ENCODE measurements at regions not wholly inside any gene's neighbourhood (a gene's known extent, or its start where the extent isn't known, plus 50 kb on each side); places are given as distances from the start of the nearest gene placed in this dataset.

DNA sequence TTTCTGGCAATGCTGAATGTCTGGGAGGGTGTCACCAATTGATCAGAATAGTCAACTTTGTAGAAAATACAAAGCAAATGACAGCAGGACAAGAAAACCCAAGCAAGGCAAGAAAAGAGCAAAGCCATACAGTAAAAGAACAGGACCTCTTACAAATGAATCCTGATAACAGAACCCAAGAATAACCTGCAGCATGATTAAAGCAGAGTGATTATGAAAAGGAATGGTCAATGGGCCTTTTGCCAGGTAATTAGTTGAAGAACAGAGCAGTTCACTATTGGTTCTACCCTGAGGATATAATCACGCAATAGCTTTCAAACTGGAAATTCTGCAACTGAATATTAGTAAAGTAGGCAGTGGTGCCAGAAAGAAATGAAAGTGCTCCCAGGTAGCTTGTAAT is 319.8 kb downstream of the FRK start:
- DNase-seq: no peak
- H3K9ac ChIP-seq (ENCODE audit: low read length): no peak overlapping the region
- H3K9me3 ChIP-seq (ENCODE audit: low read length): no peaks in the 10 kb centered on the region
- H3K4me1 ChIP-seq (ENCODE audit: low read length): no peaks in the 10 kb centered on the region
- H3K79me2 ChIP-seq (ENCODE audit: low read length): no peaks in the 10 kb centered on the region
- no peaks in the 10 kb centered on the region for H3K27me3 ChIP-seq (ENCODE audit: low read length)
- H3K4me2 ChIP-seq (ENCODE audit: low read depth, low read length, poor library complexity, severe bottlenecking): no peak overlapping the region
- H4K20me1 ChIP-seq (ENCODE audit: insufficient read depth, low read depth, low read length): no peaks in the 10 kb centered on the region
- no peak overlapping the region for H3K4me3 ChIP-seq (ENCODE audit: low read length)
- H3K9me2 ChIP-seq (replicated peaks; ENCODE audit: insufficient read depth, low read length): no peaks in the 10 kb centered on the region
- H2AFZ ChIP-seq (ENCODE audit: low read length): no peak overlapping the region
- H3K27ac ChIP-seq (ENCODE audit: low read length): no peak overlapping the region
- H3K36me3 ChIP-seq (ENCODE audit: insufficient read depth, low read length): no peaks in the 10 kb centered on the region

DNA sequence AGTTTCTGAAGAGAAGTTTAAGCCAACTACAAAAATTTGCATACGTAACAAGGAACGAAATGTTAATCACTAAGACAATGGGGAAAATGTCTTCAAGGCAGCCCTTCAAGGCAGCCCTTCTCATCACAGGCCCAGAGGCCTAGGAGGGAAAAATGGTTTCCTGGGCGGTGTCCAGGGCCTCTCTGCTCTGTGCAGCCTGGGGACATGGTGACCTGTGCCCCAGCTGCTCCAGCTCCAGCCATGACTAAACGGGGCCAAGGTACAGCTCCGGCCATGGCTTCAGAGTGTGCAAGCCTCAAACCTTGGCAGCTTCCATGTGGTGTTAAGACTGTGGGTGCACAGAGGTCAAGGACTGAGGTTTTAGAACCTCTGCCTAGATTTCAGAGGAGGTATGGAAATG is 325.1 kb downstream of the FRK start:
- DNase-seq: no peak
- Histone ChIP-seq H3K9me3 (ENCODE audit: low read length) (no peaks in the 10 kb centered on the region), H3K9me2 (replicated peaks; ENCODE audit: insufficient read depth, low read length) (no peaks in the 10 kb centered on the region), H3K79me2 (ENCODE audit: low read length) (no peaks in the 10 kb centered on the region), H3K4me3 (ENCODE audit: low read length) (no peak overlapping the region), H3K27ac (ENCODE audit: low read length) (no peak overlapping the region), H4K20me1 (ENCODE audit: insufficient read depth, low read depth, low read length) (no peaks in the 10 kb centered on the region), H3K4me1 (ENCODE audit: low read length) (no peaks in the 10 kb centered on the region), H3K9ac (ENCODE audit: low read length) (no peak overlapping the region), H2AFZ (ENCODE audit: low read length) (no peak overlapping the region), H3K36me3 (ENCODE audit: insufficient read depth, low read length) (no peaks in the 10 kb centered on the region), H3K27me3 (ENCODE audit: low read length) (no peaks in the 10 kb centered on the region), H3K4me2 (ENCODE audit: low read depth, low read length, poor library complexity, severe bottlenecking) (no peak overlapping the region)

DNA sequence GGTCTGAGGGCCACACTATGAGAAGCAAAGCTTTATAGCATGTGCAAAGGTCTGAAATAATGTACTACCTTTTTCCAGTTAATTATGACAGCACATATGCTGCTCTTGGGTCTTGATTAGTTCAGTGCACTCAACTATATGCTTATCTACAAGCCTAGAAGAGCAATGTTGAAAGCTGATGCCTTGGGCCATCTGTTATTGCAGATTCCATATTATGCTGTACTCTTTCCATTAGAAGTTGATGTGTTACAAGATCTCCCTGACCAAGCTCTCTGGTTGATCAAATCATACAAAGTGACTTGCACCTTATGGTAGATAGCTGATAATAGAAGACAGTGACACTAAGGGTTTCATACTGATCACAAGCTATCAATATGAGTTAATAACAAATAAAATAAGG is 327.3 kb downstream of the FRK start:
- Histone ChIP-seq H2AFZ (ENCODE audit: low read length) (no peak overlapping the region), H3K27ac (ENCODE audit: low read length) (no peak overlapping the region), H3K9ac (ENCODE audit: low read length) (no peak overlapping the region), H3K4me2 (ENCODE audit: low read depth, low read length, poor library complexity, severe bottlenecking) (no peak overlapping the region), H3K4me3 (ENCODE audit: low read length) (no peak overlapping the region), H3K79me2 (ENCODE audit: low read length) (no peaks in the 10 kb centered on the region), H3K36me3 (ENCODE audit: insufficient read depth, low read length) (no peaks in the 10 kb centered on the region), H4K20me1 (ENCODE audit: insufficient read depth, low read depth, low read length) (no peaks in the 10 kb centered on the region), H3K9me2 (replicated peaks; ENCODE audit: insufficient read depth, low read length) (no peaks in the 10 kb centered on the region), H3K9me3 (ENCODE audit: low read length) (no peaks in the 10 kb centered on the region), H3K4me1 (ENCODE audit: low read length) (no peaks in the 10 kb centered on the region), H3K27me3 (ENCODE audit: low read length) (no peaks in the 10 kb centered on the region)
- DNase-seq: no peak

DNA sequence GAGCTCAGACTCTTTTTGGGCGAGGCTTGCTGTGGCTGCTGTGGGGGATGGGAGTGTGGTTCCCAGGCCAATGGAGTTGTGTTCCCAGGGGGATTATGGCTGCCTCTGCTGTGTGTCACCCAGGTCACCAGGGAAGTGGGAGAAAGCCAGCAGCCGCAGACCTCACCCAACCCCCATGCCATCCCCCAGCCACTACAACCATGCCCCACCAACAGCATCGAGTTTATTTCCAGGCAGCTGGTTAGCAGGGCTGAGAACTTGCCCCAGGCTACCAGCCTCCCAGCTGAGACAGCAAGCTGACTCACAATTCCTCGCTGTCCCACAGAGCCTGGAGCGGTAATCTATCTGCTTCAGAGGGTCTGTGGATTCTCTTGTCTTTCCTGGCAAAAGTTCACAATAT is 331.7 kb downstream of the FRK start:
- Histone ChIP-seq H3K9ac (ENCODE audit: low read length) (no peak overlapping the region), H3K36me3 (ENCODE audit: insufficient read depth, low read length) (no peaks in the 10 kb centered on the region), H3K4me2 (ENCODE audit: low read depth, low read length, poor library complexity, severe bottlenecking) (no peak overlapping the region), H3K27ac (ENCODE audit: low read length) (no peak overlapping the region), H3K27me3 (ENCODE audit: low read length) (no peaks in the 10 kb centered on the region), H4K20me1 (ENCODE audit: insufficient read depth, low read depth, low read length) (no peaks in the 10 kb centered on the region), H3K9me2 (replicated peaks; ENCODE audit: insufficient read depth, low read length) (no peaks in the 10 kb centered on the region), H3K79me2 (ENCODE audit: low read length) (no peaks in the 10 kb centered on the region), H2AFZ (ENCODE audit: low read length) (no peak overlapping the region), H3K9me3 (ENCODE audit: low read length) (no peaks in the 10 kb centered on the region), H3K4me3 (ENCODE audit: low read length) (no peak overlapping the region), H3K4me1 (ENCODE audit: low read length) (no peaks in the 10 kb centered on the region)
- DNase-seq: no peak

DNA sequence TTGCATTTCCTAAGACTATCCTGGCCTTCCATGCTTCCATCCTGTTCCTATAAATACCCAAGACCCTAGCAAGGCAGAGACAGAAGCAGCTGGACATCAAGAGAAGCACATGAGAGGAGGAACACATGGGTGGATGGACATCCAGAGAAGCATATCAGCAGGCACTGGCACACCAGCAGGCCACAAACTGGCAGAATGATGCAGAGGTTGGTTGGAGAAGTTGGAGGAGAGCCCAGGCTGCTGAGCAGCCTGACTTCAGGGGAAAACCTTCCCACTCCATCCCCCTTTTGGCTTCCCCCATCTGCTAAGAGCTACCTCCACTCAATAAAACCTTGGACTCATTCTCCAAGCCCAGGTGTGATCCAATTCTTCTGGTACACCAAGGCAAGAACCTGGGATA is 332.5 kb downstream of the FRK start:
- Histone ChIP-seq H3K4me2 (ENCODE audit: low read depth, low read length, poor library complexity, severe bottlenecking) (no peak overlapping the region), H3K9me2 (replicated peaks; ENCODE audit: insufficient read depth, low read length) (no peaks in the 10 kb centered on the region), H3K27me3 (ENCODE audit: low read length) (no peaks in the 10 kb centered on the region), H2AFZ (ENCODE audit: low read length) (no peak overlapping the region), H3K4me1 (ENCODE audit: low read length) (no peaks in the 10 kb centered on the region), H4K20me1 (ENCODE audit: insufficient read depth, low read depth, low read length) (no peaks in the 10 kb centered on the region), H3K4me3 (ENCODE audit: low read length) (no peak overlapping the region), H3K9ac (ENCODE audit: low read length) (no peak overlapping the region), H3K9me3 (ENCODE audit: low read length) (no peaks in the 10 kb centered on the region), H3K36me3 (ENCODE audit: insufficient read depth, low read length) (no peaks in the 10 kb centered on the region), H3K79me2 (ENCODE audit: low read length) (no peaks in the 10 kb centered on the region), H3K27ac (ENCODE audit: low read length) (no peak overlapping the region)
- DNase-seq: no peak

DNA sequence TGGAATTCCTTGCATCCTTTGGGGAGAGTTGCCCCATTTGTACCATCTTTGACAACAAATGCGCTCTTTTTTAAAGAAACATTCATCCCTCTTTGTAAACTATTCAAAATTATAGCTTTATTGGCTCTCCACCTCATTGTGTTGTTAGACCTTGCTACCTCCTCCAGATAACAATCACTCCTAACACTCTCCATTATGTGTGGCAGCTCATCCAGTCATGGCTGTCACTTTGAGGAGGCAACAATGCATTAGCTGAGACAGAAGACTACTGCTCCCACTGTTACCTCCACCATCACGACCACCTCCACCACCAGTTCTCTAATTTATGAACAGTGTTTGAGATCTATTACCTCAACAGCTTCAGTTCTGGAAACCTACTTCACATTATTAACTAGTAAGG is 339.1 kb downstream of the FRK start:
- Histone ChIP-seq H3K4me3 (ENCODE audit: low read length) (no peak overlapping the region), H3K9me2 (replicated peaks; ENCODE audit: insufficient read depth, low read length) (no peaks in the 10 kb centered on the region), H2AFZ (ENCODE audit: low read length) (no peak overlapping the region), H3K9me3 (ENCODE audit: low read length) (no peaks in the 10 kb centered on the region), H3K4me1 (ENCODE audit: low read length) (no peaks in the 10 kb centered on the region), H3K27ac (ENCODE audit: low read length) (no peak overlapping the region), H4K20me1 (ENCODE audit: insufficient read depth, low read depth, low read length) (no peaks in the 10 kb centered on the region), H3K4me2 (ENCODE audit: low read depth, low read length, poor library complexity, severe bottlenecking) (no peak overlapping the region), H3K36me3 (ENCODE audit: insufficient read depth, low read length) (no peaks in the 10 kb centered on the region), H3K27me3 (ENCODE audit: low read length) (no peaks in the 10 kb centered on the region), H3K79me2 (ENCODE audit: low read length) (no peaks in the 10 kb centered on the region), H3K9ac (ENCODE audit: low read length) (no peak overlapping the region)
- no peak for DNase-seq

DNA sequence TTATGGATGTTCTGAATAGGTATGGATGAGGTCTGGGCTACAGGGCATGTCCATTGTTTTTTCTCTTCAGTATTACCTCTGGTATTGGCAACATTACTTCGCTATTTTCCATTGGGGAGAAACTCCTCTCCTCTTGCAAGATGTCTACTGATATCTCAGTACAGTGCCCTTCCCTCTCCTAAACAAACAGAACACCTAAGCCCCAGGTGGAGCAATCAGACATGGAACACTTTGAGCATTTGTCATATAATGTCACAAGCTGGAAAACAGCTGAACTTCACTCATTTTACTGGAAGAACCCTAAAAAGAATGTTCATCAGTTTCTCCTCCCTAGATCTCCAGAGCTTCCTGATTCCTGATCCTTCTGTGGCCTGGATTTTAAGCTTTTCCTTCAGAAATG is 339.8 kb downstream of the FRK start:
- Histone ChIP-seq H3K79me2 (ENCODE audit: low read length) (no peaks in the 10 kb centered on the region), H3K9me3 (ENCODE audit: low read length) (no peaks in the 10 kb centered on the region), H3K4me1 (ENCODE audit: low read length) (no peaks in the 10 kb centered on the region), H4K20me1 (ENCODE audit: insufficient read depth, low read depth, low read length) (no peaks in the 10 kb centered on the region), H3K4me3 (ENCODE audit: low read length) (no peak overlapping the region), H3K27me3 (ENCODE audit: low read length) (no peaks in the 10 kb centered on the region), H3K36me3 (ENCODE audit: insufficient read depth, low read length) (no peaks in the 10 kb centered on the region), H3K9ac (ENCODE audit: low read length) (no peak overlapping the region), H3K27ac (ENCODE audit: low read length) (no peak overlapping the region), H3K4me2 (ENCODE audit: low read depth, low read length, poor library complexity, severe bottlenecking) (no peak overlapping the region), H2AFZ (ENCODE audit: low read length) (no peak overlapping the region), H3K9me2 (replicated peaks; ENCODE audit: insufficient read depth, low read length) (no peaks in the 10 kb centered on the region)
- no peak for DNase-seq

DNA sequence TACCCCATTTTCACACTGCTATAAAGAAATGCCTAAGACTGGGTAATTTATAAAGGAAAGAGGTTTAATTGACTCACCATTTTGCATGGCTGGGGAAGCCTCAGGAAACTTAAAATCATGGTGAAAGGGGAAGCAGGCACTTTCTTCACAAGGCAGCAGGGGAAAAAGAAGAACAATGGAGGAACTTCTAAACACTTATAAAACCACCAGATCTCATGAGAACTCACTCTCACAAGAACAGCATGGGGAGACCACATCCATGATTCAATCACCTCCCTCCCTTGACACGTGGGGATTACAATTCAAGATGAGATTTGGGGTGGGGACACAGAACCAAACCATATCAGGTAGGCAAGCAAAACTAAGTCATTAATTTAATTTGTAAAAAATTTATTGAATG is 343.2 kb downstream of the FRK start:
- Histone ChIP-seq H3K79me2 (ENCODE audit: low read length) (no peaks in the 10 kb centered on the region), H3K36me3 (ENCODE audit: insufficient read depth, low read length) (no peaks in the 10 kb centered on the region), H3K4me1 (ENCODE audit: low read length) (peaks cover 7% of the 10 kb centered on the region), H3K27me3 (ENCODE audit: low read length) (no peaks in the 10 kb centered on the region), H3K9me2 (replicated peaks; ENCODE audit: insufficient read depth, low read length) (no peaks in the 10 kb centered on the region), H2AFZ (ENCODE audit: low read length) (no peak overlapping the region), H3K9me3 (ENCODE audit: low read length) (no peaks in the 10 kb centered on the region), H3K9ac (ENCODE audit: low read length) (no peak overlapping the region), H3K4me2 (ENCODE audit: low read depth, low read length, poor library complexity, severe bottlenecking) (no peak overlapping the region), H3K27ac (ENCODE audit: low read length) (no peak overlapping the region), H4K20me1 (ENCODE audit: insufficient read depth, low read depth, low read length) (no peaks in the 10 kb centered on the region), H3K4me3 (ENCODE audit: low read length) (no peak overlapping the region)
- no peak for DNase-seq

DNA sequence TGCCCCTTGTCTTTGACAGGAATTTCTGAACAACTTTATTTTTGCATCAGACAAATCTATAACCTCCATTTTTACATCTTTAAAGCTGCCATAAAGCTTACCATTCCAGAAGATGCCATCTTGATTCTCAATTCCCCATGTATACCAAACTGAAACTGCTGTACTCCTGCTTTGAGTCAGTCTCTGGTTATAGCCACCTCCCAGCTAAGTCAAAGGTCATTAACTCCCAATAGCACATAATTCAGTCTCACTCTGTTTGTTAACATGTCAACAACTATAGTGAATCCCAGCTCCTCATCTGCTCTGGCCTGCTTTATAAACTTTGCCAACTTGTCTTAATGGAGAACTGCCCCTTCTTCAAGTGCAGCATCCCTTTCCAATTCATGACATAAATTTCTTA is 343.6 kb downstream of the FRK start:
- Histone ChIP-seq H3K27ac (ENCODE audit: low read length) (no peak overlapping the region), H3K79me2 (ENCODE audit: low read length) (no peaks in the 10 kb centered on the region), H2AFZ (ENCODE audit: low read length) (no peak overlapping the region), H3K9ac (ENCODE audit: low read length) (no peak overlapping the region), H3K4me2 (ENCODE audit: low read depth, low read length, poor library complexity, severe bottlenecking) (no peak overlapping the region), H4K20me1 (ENCODE audit: insufficient read depth, low read depth, low read length) (no peaks in the 10 kb centered on the region), H3K9me3 (ENCODE audit: low read length) (no peaks in the 10 kb centered on the region), H3K4me3 (ENCODE audit: low read length) (no peak overlapping the region), H3K9me2 (replicated peaks; ENCODE audit: insufficient read depth, low read length) (no peaks in the 10 kb centered on the region), H3K27me3 (ENCODE audit: low read length) (no peaks in the 10 kb centered on the region), H3K4me1 (ENCODE audit: low read length) (peaks cover 11% of the 10 kb centered on the region), H3K36me3 (ENCODE audit: insufficient read depth, low read length) (no peaks in the 10 kb centered on the region)
- no peak for DNase-seq

Measured in Karpas-422 (cell line).